ENCODE measurements at regions not wholly inside any gene's neighbourhood (a gene's known extent, or its start where the extent isn't known, plus 50 kb on each side); places are given as distances from the start of the nearest gene placed in this dataset.

- TF ChIP-seq REST (IDR thresholded peaks at IDR 0.05; ENCODE audit: low read depth, low read length) (no peak), SIN3A (IDR thresholded peaks at IDR 0.05; ENCODE audit: borderline replicate concordance, low read depth, low read length) (no peak), EP300 (IDR thresholded peaks at IDR 0.05; ENCODE audit: borderline replicate concordance in 1 of 2, low read depth in 1 of 2, low read length in 1 of 2) (no peak), CTCF (IDR thresholded peaks at IDR 0.05) (no peak), TAF1 (IDR thresholded peaks at IDR 0.05; ENCODE audit: borderline replicate concordance, low read depth, low read length) (no peak), MXI1 (IDR thresholded peaks at IDR 0.05; ENCODE audit: low read depth, low read length) (no peak), FOSL2 (IDR thresholded peaks at IDR 0.05; ENCODE audit: borderline replicate concordance, low read depth) (no peak), POLR2AphosphoS5 (IDR thresholded peaks at IDR 0.05; ENCODE audit: low read depth, low read length) (no peak), YY1 (IDR thresholded peaks at IDR 0.05; ENCODE audit: low read depth) (no peak), RCOR1 (IDR thresholded peaks at IDR 0.05; ENCODE audit: low read length) (no peak), EZH2phosphoT487 (IDR thresholded peaks at IDR 0.05; ENCODE audit: borderline replicate concordance, low read depth) (no peak), JUND (IDR thresholded peaks at IDR 0.05) (no peak), NRF1 (IDR thresholded peaks at IDR 0.05; ENCODE audit: low read depth, low read length) (no peak), RXRA (IDR thresholded peaks at IDR 0.05; ENCODE audit: borderline replicate concordance, low read depth) (no peak)
Observed at GRCh38 chr16:85370543-85370880, 242.6 kb upstream of the GSE1 start.
